ENCODE measurements at regions not wholly inside any gene's neighbourhood (a gene's known extent, or its start where the extent isn't known, plus 50 kb on each side); places are given as distances from the start of the nearest gene placed in this dataset.
A peak's percentile ranks its signal among the peaks of the same experiment; 100 is the strongest.

DNA sequence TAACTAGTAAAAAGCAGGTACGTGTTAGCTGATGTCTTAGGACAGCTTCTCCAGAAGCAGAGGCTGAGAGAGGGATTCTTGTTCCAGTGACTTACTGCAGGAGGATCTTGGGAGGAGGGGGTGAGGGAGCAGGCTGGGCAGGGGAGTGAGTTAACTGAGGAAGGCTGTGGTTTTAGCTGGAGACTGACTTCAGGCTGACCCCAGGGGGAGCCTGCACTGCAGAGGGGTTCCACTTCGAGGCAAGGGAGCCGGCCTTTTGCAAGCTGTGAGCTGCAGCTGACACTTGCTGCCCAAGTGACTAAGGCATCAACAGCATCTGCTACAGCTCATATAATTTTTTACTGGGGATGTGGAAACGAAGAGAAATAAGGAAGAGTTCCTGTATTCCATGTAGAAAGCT, 50.4 kb upstream of the SOD1 start:
- FAIRE-seq = no peak
- TF ChIP-seq POLR2A (IDR thresholded peaks at IDR 0.05; ENCODE audit: low read depth, low read length) (no peak), POLR2AphosphoS5 (IDR thresholded peaks at IDR 0.05; ENCODE audit: low read depth, low read length) (no peak), TAF1 (IDR thresholded peaks at IDR 0.05; ENCODE audit: borderline replicate concordance, low read depth, low read length) (no peak)
- no peak for DNase-seq (ENCODE audit: insufficient read length)

- no peak for FAIRE-seq
- TF ChIP-seq POLR2AphosphoS5 (IDR thresholded peaks at IDR 0.05; ENCODE audit: low read depth, low read length) (no peak), POLR2A (IDR thresholded peaks at IDR 0.05; ENCODE audit: low read depth, low read length) (no peak)
These were observed 51.7 kb upstream of the SOD1 start for GRCh38 chr21:31607791-31608190.

GRCh38 chr21:31606081-31606874, 53.2 kb upstream of the SOD1 start:
- no peak for TF ChIP-seq POLR2AphosphoS5 (IDR thresholded peaks at IDR 0.05; ENCODE audit: low read depth, low read length)
- TF ChIP-seq POLR2A (IDR thresholded peaks at IDR 0.05; ENCODE audit: low read depth, low read length) = no peak
- TF ChIP-seq TAF1 (IDR thresholded peaks at IDR 0.05; ENCODE audit: borderline replicate concordance, low read depth, low read length) = no peak
- FAIRE-seq (no peak), DNase-seq (ENCODE audit: insufficient read length) (no peak)

More at GRCh38 chr21:31607791-31608190, 51.7 kb upstream of the SOD1 start:
- no peak for DNase-seq (ENCODE audit: insufficient read length)

DNA sequence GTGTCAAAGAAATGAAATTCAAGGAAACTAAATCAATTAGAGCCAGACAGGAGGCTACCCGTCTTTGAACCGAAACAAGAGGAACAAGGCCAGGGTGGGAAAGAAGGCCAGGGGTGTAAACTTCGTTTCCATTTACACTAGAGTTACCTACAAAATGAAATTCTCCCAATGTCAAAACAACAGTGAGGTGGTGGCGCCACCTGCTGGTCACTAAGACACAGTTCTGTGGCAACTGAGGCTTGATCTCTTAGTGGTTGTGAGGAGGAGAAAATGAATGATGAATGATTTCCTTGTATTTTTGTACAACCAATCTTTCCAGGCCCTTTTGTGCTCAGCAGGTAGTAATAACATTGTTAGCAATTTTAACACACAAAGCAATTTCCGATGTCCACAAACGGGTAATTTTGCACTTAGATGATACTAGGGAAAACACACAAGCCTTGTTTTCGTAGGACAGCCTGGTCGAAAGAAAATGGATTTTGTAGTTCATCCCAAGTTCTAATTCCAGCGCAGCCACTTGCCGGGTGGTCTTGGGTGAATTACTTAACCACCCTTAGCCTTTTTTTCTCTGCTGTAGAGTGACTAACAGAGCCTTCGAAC, 54.8 kb upstream of the SOD1 start:
- DNase-seq (ENCODE audit: insufficient read length) (peak; percentile 32), FAIRE-seq (peak; percentile 86)
- no peak for TF ChIP-seq TAF1 (IDR thresholded peaks at IDR 0.05; ENCODE audit: borderline replicate concordance, low read depth, low read length)
- no peak for TF ChIP-seq POLR2AphosphoS5 (IDR thresholded peaks at IDR 0.05; ENCODE audit: low read depth, low read length)
- no peak for TF ChIP-seq POLR2A (IDR thresholded peaks at IDR 0.05; ENCODE audit: low read depth, low read length)

DNA sequence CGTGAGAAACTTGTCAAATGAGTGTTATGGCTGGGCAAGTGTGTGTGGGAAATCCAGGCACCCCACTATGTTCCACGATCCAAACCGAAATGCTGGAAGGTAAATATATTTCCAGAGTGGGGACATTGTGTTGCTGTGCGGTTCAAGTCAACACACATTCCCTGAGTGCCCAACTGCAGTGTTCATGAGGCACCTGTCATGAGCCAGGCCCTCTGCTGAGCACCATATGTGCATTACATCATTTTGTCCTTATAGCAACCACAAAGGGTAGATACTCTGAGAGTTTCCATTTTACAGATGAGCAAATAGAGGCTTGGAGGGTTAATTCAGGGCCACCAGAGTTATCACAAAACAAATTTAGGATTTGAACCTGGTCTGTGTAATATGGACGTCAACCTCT, 59.9 kb upstream of the SOD1 start:
- no peak for FAIRE-seq
- TF ChIP-seq TAF1 (IDR thresholded peaks at IDR 0.05; ENCODE audit: borderline replicate concordance, low read depth, low read length) (no peak), POLR2AphosphoS5 (IDR thresholded peaks at IDR 0.05; ENCODE audit: low read depth, low read length) (no peak), POLR2A (IDR thresholded peaks at IDR 0.05; ENCODE audit: low read depth, low read length) (no peak)
- DNase-seq (ENCODE audit: insufficient read length) = no peak

DNA sequence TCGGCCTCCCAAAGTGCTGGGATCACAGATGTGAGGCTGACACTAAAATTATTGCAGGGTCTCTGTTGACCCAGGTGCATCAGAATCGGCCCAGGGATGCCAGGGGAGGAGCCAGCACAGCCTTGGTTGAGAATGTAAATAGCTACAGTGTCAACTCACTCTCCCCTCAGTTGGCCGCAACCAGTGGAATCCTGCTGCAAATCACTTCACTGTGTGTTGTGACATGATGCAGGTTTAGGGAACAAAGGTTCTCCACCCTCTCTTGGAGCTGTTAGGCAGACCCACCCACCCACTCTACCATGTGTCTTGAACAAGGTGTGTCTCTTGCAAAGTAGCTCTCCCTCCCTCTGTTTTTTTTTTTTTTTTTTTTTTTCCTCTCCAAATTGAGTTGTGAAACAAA, 60.5 kb upstream of the SOD1 start:
- no peak for DNase-seq (ENCODE audit: insufficient read length)
- no peak for FAIRE-seq
- no peak for TF ChIP-seq TAF1 (IDR thresholded peaks at IDR 0.05; ENCODE audit: borderline replicate concordance, low read depth, low read length)

DNA sequence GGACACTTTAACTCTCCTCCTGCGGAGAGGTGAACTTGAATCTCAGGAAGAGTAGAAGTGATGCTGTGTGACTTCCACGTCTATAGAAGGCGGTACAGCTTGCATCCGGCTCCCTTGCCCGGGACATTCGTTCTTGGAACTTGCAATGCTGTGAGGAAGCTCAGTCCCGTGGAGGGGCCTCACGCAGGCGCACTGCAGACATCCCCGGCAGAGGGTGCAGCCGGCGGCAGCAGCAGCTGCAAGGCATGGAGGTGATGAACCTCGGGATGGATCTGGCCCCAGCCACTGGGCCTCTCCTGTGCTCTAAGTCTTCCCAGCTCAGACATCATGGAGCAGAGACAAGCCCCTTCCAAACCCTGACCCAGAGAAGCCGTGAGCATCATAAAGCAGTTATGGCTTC, 61.8 kb upstream of the SOD1 start:
- DNase-seq (ENCODE audit: insufficient read length) (no peak), FAIRE-seq (no peak)
- no peak for TF ChIP-seq TAF1 (IDR thresholded peaks at IDR 0.05; ENCODE audit: borderline replicate concordance, low read depth, low read length)
- no peak for TF ChIP-seq POLR2A (IDR thresholded peaks at IDR 0.05; ENCODE audit: low read depth, low read length)
- TF ChIP-seq POLR2AphosphoS5 (IDR thresholded peaks at IDR 0.05; ENCODE audit: low read depth, low read length) = no peak

DNA sequence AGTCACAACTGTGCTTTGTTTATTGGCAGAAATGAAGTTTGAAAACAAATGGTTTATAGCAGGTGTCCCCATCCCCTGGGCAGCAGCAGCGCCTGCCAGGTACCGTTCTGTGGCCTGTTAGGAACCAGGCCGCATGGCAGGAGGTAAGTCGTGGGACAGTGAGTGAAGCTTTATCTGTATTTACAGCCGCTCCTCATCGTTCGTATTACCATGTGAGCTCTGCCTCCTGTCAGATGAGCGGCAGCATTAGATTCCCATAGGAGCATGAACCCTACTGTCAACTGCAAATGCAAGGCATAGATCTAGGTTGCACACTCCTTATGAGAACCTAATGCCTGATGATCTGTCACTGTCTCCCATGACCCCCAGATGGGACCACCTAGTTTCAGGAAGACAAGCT, 63.4 kb upstream of the SOD1 start:
- DNase-seq (ENCODE audit: insufficient read length) (no peak), FAIRE-seq (no peak)
- TF ChIP-seq POLR2A (IDR thresholded peaks at IDR 0.05; ENCODE audit: low read depth, low read length) (no peak), TAF1 (IDR thresholded peaks at IDR 0.05; ENCODE audit: borderline replicate concordance, low read depth, low read length) (no peak), POLR2AphosphoS5 (IDR thresholded peaks at IDR 0.05; ENCODE audit: low read depth, low read length) (no peak)

GRCh38 chr21:31594726-31595125, 64.8 kb upstream of the SOD1 start:
- TF ChIP-seq POLR2AphosphoS5 (IDR thresholded peaks at IDR 0.05; ENCODE audit: low read depth, low read length) = no peak
- no peak for TF ChIP-seq TAF1 (IDR thresholded peaks at IDR 0.05; ENCODE audit: borderline replicate concordance, low read depth, low read length)
- no peak for TF ChIP-seq POLR2A (IDR thresholded peaks at IDR 0.05; ENCODE audit: low read depth, low read length)
- DNase-seq (ENCODE audit: insufficient read length) (no peak), FAIRE-seq (no peak)

DNA sequence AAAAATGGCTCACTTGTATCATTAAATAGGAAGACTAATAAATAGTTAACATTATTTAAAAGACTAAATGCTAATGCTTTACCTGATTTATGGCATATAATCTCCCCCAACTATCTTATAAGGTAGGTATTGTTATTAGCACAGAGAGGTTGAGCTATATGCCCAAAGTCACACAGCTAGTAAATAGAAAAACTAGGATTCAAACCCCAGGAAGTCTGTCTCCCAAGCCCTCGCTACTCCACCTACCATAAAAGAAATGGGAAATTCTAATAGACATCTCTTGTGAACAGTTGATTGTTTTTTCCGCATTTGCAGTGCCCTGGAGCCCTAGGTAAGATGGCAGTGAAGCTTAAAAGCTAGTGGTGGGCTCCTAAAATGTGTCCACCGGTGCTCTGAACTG, 65.2 kb upstream of the SOD1 start:
- no peak for TF ChIP-seq POLR2AphosphoS5 (IDR thresholded peaks at IDR 0.05; ENCODE audit: low read depth, low read length)
- TF ChIP-seq POLR2A (IDR thresholded peaks at IDR 0.05; ENCODE audit: low read depth, low read length) = no peak
- no peak for DNase-seq (ENCODE audit: insufficient read length)
- no peak for FAIRE-seq

DNA sequence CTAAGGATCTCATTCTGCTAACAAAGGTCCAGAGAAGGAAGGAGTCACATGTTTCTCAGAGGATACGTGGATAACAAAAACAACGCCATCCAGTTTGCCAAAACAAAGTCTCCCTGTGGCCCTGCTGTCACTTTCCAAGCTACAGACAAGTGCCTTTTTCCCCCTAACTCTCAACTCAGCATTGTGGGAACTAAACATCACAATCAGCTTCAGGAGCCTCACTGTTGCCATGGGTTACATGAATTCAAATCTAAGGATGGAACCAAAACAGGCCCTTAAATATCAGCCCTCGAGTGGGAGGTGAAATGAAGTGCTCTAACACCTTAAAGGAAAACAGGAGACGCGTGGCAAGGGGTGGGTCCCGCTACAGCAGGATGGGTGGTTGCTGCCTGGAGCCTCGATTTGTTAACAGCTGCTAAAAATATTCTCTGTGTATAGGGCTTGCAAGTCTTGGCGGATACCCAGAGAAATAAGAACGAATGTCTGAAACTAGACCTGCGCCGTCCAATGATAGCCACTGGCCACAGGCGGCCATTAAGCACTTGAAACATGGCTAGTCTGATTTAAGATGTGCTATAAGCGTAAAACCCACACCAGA, 66.4 kb upstream of the SOD1 start:
- DNase-seq (ENCODE audit: insufficient read length) (no peak), FAIRE-seq (no peak)
- TF ChIP-seq POLR2A (IDR thresholded peaks at IDR 0.05; ENCODE audit: low read depth, low read length) (no peak), TAF1 (IDR thresholded peaks at IDR 0.05; ENCODE audit: borderline replicate concordance, low read depth, low read length) (no peak), POLR2AphosphoS5 (IDR thresholded peaks at IDR 0.05; ENCODE audit: low read depth, low read length) (no peak)

- TF ChIP-seq POLR2A (IDR thresholded peaks at IDR 0.05; ENCODE audit: low read depth, low read length) (no peak), POLR2AphosphoS5 (IDR thresholded peaks at IDR 0.05; ENCODE audit: low read depth, low read length) (no peak), TAF1 (IDR thresholded peaks at IDR 0.05; ENCODE audit: borderline replicate concordance, low read depth, low read length) (no peak)
- DNase-seq (ENCODE audit: insufficient read length) = no peak
- FAIRE-seq = no peak
These were observed 67.0 kb upstream of the SOD1 start for GRCh38 chr21:31592516-31592915.
